ENCODE measurements at regions not wholly inside any gene's neighbourhood (a gene's known extent, or its start where the extent isn't known, plus 50 kb on each side); places are given as distances from the start of the nearest gene placed in this dataset.

DNA sequence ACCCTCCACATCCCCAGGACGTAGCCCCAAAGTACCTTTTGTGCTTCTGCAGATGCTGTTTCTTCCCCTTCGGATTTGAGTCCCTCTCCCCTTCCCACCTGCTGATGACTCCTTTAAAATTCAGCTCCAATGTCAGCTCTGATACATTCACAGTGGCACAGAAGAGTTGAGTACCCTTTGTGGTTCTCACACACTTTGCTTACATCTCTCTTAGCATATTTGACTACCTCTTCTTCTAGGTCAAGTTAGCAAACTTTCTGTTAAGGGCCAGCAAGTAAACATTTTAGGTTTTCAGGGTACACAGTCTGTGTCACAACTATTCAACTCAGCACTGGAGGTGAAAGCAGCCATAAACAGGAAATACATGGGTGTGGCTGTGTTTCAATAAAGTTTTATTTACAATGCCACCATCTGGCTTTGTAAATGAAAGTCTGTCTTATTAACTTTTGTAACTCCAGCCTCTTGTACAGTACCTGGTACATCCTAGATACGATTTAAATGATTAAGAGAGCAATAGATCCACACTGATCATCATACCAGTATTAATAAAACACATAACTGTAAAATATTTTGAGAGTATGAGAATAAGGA, 161.7 kb downstream of the SOX9 start:
- Histone ChIP-seq H3K4me3 (ENCODE audit: low read length) (no peak overlapping the region), H3K27ac (ENCODE audit: low read length) (no peak overlapping the region), H3K36me3 (replicated peaks; ENCODE audit: insufficient read depth, low read length) (no peaks in the 10 kb centered on the region), H3F3A (ENCODE audit: insufficient read depth, low read length) (no peaks in the 10 kb centered on the region), H3K9me3 (replicated peaks; ENCODE audit: insufficient read depth, low read length) (no peaks in the 10 kb centered on the region), H3K9ac (ENCODE audit: low read length) (no peak overlapping the region), H3K9me2 (replicated peaks; ENCODE audit: insufficient read depth, low read length) (no peaks in the 10 kb centered on the region), H3K4me2 (ENCODE audit: low read depth, low read length) (no peak overlapping the region), H2AFZ (ENCODE audit: low read length) (0 out of 2 replicates have a peak overlapping the region, but pooled peaks have one; percentile 10), H4K20me1 (ENCODE audit: insufficient read depth, low read length) (no peaks in the 10 kb centered on the region), H3K79me2 (ENCODE audit: low read length) (no peaks in the 10 kb centered on the region), H3K4me1 (ENCODE audit: low read length) (peaks cover 26% of the 10 kb centered on the region), H3K27me3 (replicated peaks; ENCODE audit: insufficient read depth, low read length) (no peaks in the 10 kb centered on the region)
- no peak for TF ChIP-seq EZH2 (optimal IDR thresholded peaks at IDR 0.05; ENCODE audit: low read depth, low read length)
- no peak for TF ChIP-seq EZH2phosphoT487 (IDR thresholded peaks at IDR 0.05; ENCODE audit: low read length)
- TF ChIP-seq, protein P1, sequence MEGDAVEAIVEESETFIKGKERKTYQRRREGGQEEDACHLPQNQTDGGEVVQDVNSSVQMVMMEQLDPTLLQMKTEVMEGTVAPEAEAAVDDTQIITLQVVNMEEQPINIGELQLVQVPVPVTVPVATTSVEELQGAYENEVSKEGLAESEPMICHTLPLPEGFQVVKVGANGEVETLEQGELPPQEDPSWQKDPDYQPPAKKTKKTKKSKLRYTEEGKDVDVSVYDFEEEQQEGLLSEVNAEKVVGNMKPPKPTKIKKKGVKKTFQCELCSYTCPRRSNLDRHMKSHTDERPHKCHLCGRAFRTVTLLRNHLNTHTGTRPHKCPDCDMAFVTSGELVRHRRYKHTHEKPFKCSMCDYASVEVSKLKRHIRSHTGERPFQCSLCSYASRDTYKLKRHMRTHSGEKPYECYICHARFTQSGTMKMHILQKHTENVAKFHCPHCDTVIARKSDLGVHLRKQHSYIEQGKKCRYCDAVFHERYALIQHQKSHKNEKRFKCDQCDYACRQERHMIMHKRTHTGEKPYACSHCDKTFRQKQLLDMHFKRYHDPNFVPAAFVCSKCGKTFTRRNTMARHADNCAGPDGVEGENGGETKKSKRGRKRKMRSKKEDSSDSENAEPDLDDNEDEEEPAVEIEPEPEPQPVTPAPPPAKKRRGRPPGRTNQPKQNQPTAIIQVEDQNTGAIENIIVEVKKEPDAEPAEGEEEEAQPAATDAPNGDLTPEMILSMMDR (IDR thresholded peaks at IDR 0.05; ENCODE audit: low read length) = no peak
- peak; percentile 6 for DNase-seq

DNA sequence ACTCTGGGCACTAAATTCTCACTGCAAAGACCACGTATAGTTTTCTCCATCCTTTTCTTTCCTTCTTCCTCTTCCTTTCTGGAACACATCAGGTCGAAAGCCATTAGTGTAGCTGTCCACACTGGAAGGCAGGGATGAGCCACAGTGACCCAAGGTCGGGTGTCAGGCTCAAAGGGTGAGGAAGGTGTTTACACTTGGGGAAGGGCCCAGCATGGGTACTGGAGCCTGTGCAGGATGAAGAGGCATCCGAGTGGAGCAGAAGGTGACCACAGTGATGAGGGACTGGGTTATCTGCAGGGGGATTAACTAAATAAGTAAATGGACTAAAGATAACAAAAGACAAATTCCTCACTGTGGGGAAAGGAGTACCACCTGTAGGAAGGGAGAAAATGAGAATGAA, 164.0 kb downstream of the SOX9 start:
- TF ChIP-seq EZH2 (optimal IDR thresholded peaks at IDR 0.05; ENCODE audit: low read depth, low read length) = no peak
- TF ChIP-seq, protein P1 (IDR thresholded peaks at IDR 0.05; ENCODE audit: low read length) = no peak
- no peak for TF ChIP-seq EZH2phosphoT487 (IDR thresholded peaks at IDR 0.05; ENCODE audit: low read length)
- Histone ChIP-seq H3K4me1 (ENCODE audit: low read length) (peaks cover 26% of the 10 kb centered on the region), H3K27me3 (replicated peaks; ENCODE audit: insufficient read depth, low read length) (no peaks in the 10 kb centered on the region), H3K79me2 (ENCODE audit: low read length) (no peaks in the 10 kb centered on the region), H3K4me2 (ENCODE audit: low read depth, low read length) (0 out of 2 replicates have a peak overlapping the region, but pooled peaks have one; percentile 7), H3K36me3 (replicated peaks; ENCODE audit: insufficient read depth, low read length) (no peaks in the 10 kb centered on the region), H3K9me2 (replicated peaks; ENCODE audit: insufficient read depth, low read length) (no peaks in the 10 kb centered on the region), H3K27ac (ENCODE audit: low read length) (peak overlapping the region; percentile 45; the same call in 1 of the 2 replicates), H3K4me3 (ENCODE audit: low read length) (no peak overlapping the region), H3K9ac (ENCODE audit: low read length) (no peak overlapping the region), H3K9me3 (replicated peaks; ENCODE audit: insufficient read depth, low read length) (no peaks in the 10 kb centered on the region), H2AFZ (ENCODE audit: low read length) (0 out of 2 replicates have a peak overlapping the region, but pooled peaks have one; percentile 21), H3F3A (ENCODE audit: insufficient read depth, low read length) (no peaks in the 10 kb centered on the region), H4K20me1 (ENCODE audit: insufficient read depth, low read length) (no peaks in the 10 kb centered on the region)
- DNase-seq = no peak

DNA sequence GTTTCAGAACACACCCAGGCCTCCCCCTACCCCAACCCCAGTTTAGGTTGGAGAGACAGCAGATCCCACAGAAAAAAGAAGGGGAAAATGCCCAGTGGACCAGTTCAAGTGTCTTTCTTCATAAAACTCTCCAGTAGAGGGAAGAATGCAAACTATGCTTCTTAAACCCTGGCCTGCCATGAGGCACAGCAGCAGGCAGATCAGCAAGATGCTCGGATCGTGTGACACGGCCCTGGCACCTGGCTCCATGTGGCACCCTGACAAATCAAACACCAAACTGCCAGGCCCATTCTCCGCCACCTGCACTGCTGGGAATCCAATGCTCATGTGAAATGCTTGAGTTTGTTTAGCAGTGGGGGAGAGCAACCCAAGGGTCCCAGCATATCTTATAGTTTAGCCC, 166.8 kb downstream of the SOX9 start:
- Histone ChIP-seq H3K4me2 (ENCODE audit: low read depth, low read length) (no peak overlapping the region), H3K79me2 (ENCODE audit: low read length) (no peaks in the 10 kb centered on the region), H4K20me1 (ENCODE audit: insufficient read depth, low read length) (no peaks in the 10 kb centered on the region), H3K27ac (ENCODE audit: low read length) (no peak overlapping the region), H3K36me3 (replicated peaks; ENCODE audit: insufficient read depth, low read length) (no peaks in the 10 kb centered on the region), H3K4me1 (ENCODE audit: low read length) (peaks cover 26% of the 10 kb centered on the region), H3K9me2 (replicated peaks; ENCODE audit: insufficient read depth, low read length) (no peaks in the 10 kb centered on the region), H2AFZ (ENCODE audit: low read length) (no peak overlapping the region), H3K27me3 (replicated peaks; ENCODE audit: insufficient read depth, low read length) (no peaks in the 10 kb centered on the region), H3F3A (ENCODE audit: insufficient read depth, low read length) (no peaks in the 10 kb centered on the region), H3K4me3 (ENCODE audit: low read length) (no peak overlapping the region), H3K9me3 (replicated peaks; ENCODE audit: insufficient read depth, low read length) (no peaks in the 10 kb centered on the region), H3K9ac (ENCODE audit: low read length) (no peak overlapping the region)
- TF ChIP-seq, protein P1 (IDR thresholded peaks at IDR 0.05; ENCODE audit: low read length) = no peak
- TF ChIP-seq EZH2phosphoT487 (IDR thresholded peaks at IDR 0.05; ENCODE audit: low read length) = no peak
- no peak for TF ChIP-seq EZH2 (optimal IDR thresholded peaks at IDR 0.05; ENCODE audit: low read depth, low read length)
- DNase-seq = no peak
